ENCODE measurements at regions not wholly inside any gene's neighbourhood (a gene's known extent, or its start where the extent isn't known, plus 50 kb on each side); places are given as distances from the start of the nearest gene placed in this dataset.

- no peak for TF ChIP-seq CTCF (IDR thresholded peaks at IDR 0.05)
- H3K36me3 ChIP-seq (ENCODE audit: low read depth), result no peaks in the 10 kb centered on the region
- H3K4me3 ChIP-seq, result no peak overlapping the region
- no peak for DNase-seq
- intact Hi-C loops (cut with DNase I, micrococcal nuclease), result no loop called here
- no peaks in the 10 kb centered on the region for H3K9me3 ChIP-seq
- no peak for ATAC-seq
- H3K4me1 ChIP-seq (ENCODE audit: low read depth), result no peaks in the 10 kb centered on the region
Observed at GRCh38 chr14:28083389-28083788, 683.2 kb upstream of the FOXG1 start.

GRCh38 chr14:28088125-28088524 lies 678.5 kb upstream of the FOXG1 start:
- intact Hi-C loops (cut with DNase I, micrococcal nuclease), result no loop called here

GRCh38 chr14:28097585-28097984 lies 669.0 kb upstream of the FOXG1 start:
- ATAC-seq (no peak), DNase-seq (no peak)

More at GRCh38 chr14:28088125-28088524, 678.5 kb upstream of the FOXG1 start:
- no peak overlapping the region for H3K4me3 ChIP-seq
- no peaks in the 10 kb centered on the region for H3K4me1 ChIP-seq (ENCODE audit: low read depth)
- H3K9me3 ChIP-seq, result no peaks in the 10 kb centered on the region
- H3K36me3 ChIP-seq (ENCODE audit: low read depth), result no peaks in the 10 kb centered on the region
- TF ChIP-seq CTCF (IDR thresholded peaks at IDR 0.05), result no peak
- no peak for ATAC-seq
- DNase-seq, result no peak

GRCh38 chr14:28098856-28099255 lies 667.7 kb upstream of the FOXG1 start:
- DNase-seq, result no peak
- intact Hi-C loops (cut with DNase I, micrococcal nuclease), result no loop called here
- no peak for TF ChIP-seq CTCF (IDR thresholded peaks at IDR 0.05)

More at GRCh38 chr14:28097585-28097984, 669.0 kb upstream of the FOXG1 start:
- Histone ChIP-seq H3K4me1 (ENCODE audit: low read depth) (no peaks in the 10 kb centered on the region), H3K36me3 (ENCODE audit: low read depth) (no peaks in the 10 kb centered on the region), H3K4me3 (no peak overlapping the region), H3K9me3 (no peaks in the 10 kb centered on the region)
- no peak for TF ChIP-seq CTCF (IDR thresholded peaks at IDR 0.05)
- intact Hi-C loops (cut with DNase I, micrococcal nuclease), result no loop called here

GRCh38 chr14:28102001-28102400 lies 664.6 kb upstream of the FOXG1 start:
- TF ChIP-seq CTCF (IDR thresholded peaks at IDR 0.05), result no peak
- ATAC-seq (no peak), DNase-seq (no peak)
- Histone ChIP-seq H3K36me3 (ENCODE audit: low read depth) (no peaks in the 10 kb centered on the region), H3K4me3 (no peak overlapping the region), H3K9me3 (no peaks in the 10 kb centered on the region), H3K4me1 (ENCODE audit: low read depth) (no peaks in the 10 kb centered on the region)
- intact Hi-C loops (cut with DNase I, micrococcal nuclease), result no loop called here

More at GRCh38 chr14:28098856-28099255, 667.7 kb upstream of the FOXG1 start:
- no peaks in the 10 kb centered on the region for H3K9me3 ChIP-seq
- no peaks in the 10 kb centered on the region for H3K36me3 ChIP-seq (ENCODE audit: low read depth)
- ATAC-seq, result no peak
- no peaks in the 10 kb centered on the region for H3K4me1 ChIP-seq (ENCODE audit: low read depth)
- H3K4me3 ChIP-seq, result no peak overlapping the region

- intact Hi-C loops (cut with DNase I, micrococcal nuclease), result no loop called here
- DNase-seq (no peak), ATAC-seq (no peak)
- no peaks in the 10 kb centered on the region for H3K9me3 ChIP-seq
- TF ChIP-seq CTCF (IDR thresholded peaks at IDR 0.05), result no peak
- no peaks in the 10 kb centered on the region for H3K36me3 ChIP-seq (ENCODE audit: low read depth)
- H3K4me1 ChIP-seq (ENCODE audit: low read depth), result no peaks in the 10 kb centered on the region
- no peak overlapping the region for H3K4me3 ChIP-seq
Observed at GRCh38 chr14:28102814-28103213, 663.8 kb upstream of the FOXG1 start.
